Body of pancreas (tissue), 4 donors: ENCODE measurements at regions not wholly inside any gene's neighbourhood (a gene's known extent, or its start where the extent isn't known, plus 50 kb on each side); places are given as distances from the start of the nearest gene placed in this dataset.

ENCODE experiments used
- ATAC-seq: fragments of 150-250 bp; one replicate; pipeline ENCODE4 v1.9.1; 2016
- DNase-seq, 4 donors: peaks; one replicate each; pipeline ENCODE4 v3.0.0-alpha.2; 2019
- H3K27ac ChIP-seq, 4 donors: fragments of 200-600 bp; sonication (generic); 1 replicate in 3 of 4; 2 replicates in 1 of 4; pipeline versions ENCODE4 v1.5.1 to v1.6.1; 2016 to 2019; ENCODE audit warnings: mild to moderate bottlenecking in 1 of 4, mixed read lengths in 1 of 4, moderate library complexity in 1 of 4
- H3K27me3 ChIP-seq, 2 donors: fragments of 200-600 bp; sonication (generic); one replicate each; pipeline ENCODE4 v1.6.0; 2016; ENCODE audit warnings: mild to moderate bottlenecking in 1 of 2
- H3K36me3 ChIP-seq, 2 donors: fragments of 200-600 bp; sonication (generic); replicated peaks in 1 of 2; 2 replicates each; pipeline ENCODE4 v1.5.1; 2016; ENCODE audit warnings: low read depth in 2 of 2; ENCODE audit not compliant: insufficient read depth in 1 of 2
- H3K4me1 ChIP-seq: fragments of 200-600 bp; sonication (generic); one replicate; pipeline ENCODE4 v1.6.0; 2016
- H3K4me3 ChIP-seq, 2 donors: fragments of 200-600 bp; sonication (generic); 1 replicate in 1 of 2; 2 replicates in 1 of 2; pipeline ENCODE4 v1.5.1; 2016 to 2019
- H3K9me3 ChIP-seq, 3 donors: fragments of 200-600 bp; sonication (generic); 1 replicate in 2 of 3; 2 replicates in 1 of 3; pipeline ENCODE4 v1.5.1; 2016
- CTCF ChIP-seq, 7 experiments: fragments of 450-650 bp in 4 of 7; fragments of 200-600 bp in 3 of 7; sonication (generic) in 3 of 7; IDR thresholded peaks; one replicate each; pipeline ENCODE4 v1.5.1; 2016 to 2019; ENCODE audit warnings: antibody characterized with exemption in 7 of 7
- POLR2A ChIP-seq, 3 donors: fragments of 450-650 bp; IDR thresholded peaks; one replicate each; pipeline ENCODE4 v1.6.1; 2016; ENCODE audit warnings: antibody characterized with exemption in 3 of 3, mild to moderate bottlenecking in 2 of 3
- WGBS, 2 donors: methylation state at CpG; one replicate each; pipeline ENCODE4 v1.1.5; 2017; 5-methylcytosine and 5-hydroxymethylcytosine counted together
- intact Hi-C: fragments of 100-400 bp; cut with DNase I; formaldehyde crosslinking; loops from one replicate; pipeline ENCODE4 v1.15.1; 2023

GRCh38 chr18:42222557-42222956, 267.5 kb downstream of the PIK3C3 start:
- no peaks in the 10 kb centered on the region for H3K4me1 ChIP-seq
- no peak overlapping the region for H3K27ac ChIP-seq
- H3K4me3 ChIP-seq = no peak overlapping the region
- no peaks in the 10 kb centered on the region for H3K36me3 ChIP-seq
- 32 to 42% methylated on average over 1 of the region's 1 CpG for WGBS, 2 donors
- no peak for ATAC-seq
- DNase-seq = no peak
- no peaks in the 10 kb centered on the region for H3K27me3 ChIP-seq
- no peaks in the 10 kb centered on the region for H3K9me3 ChIP-seq
- intact Hi-C loops = no loop called here
- no peak for TF ChIP-seq POLR2A (IDR thresholded peaks at IDR 0.05)
- no peak for TF ChIP-seq CTCF (IDR thresholded peaks at IDR 0.05)

- H3K4me1 ChIP-seq = no peaks in the 10 kb centered on the region
- DNase-seq = no peak
- TF ChIP-seq POLR2A (IDR thresholded peaks at IDR 0.05) = no peak
- no peaks in the 10 kb centered on the region for H3K9me3 ChIP-seq
- H3K4me3 ChIP-seq = no peak overlapping the region
- no peaks in the 10 kb centered on the region for H3K27me3 ChIP-seq
- no peaks in the 10 kb centered on the region for H3K36me3 ChIP-seq
- no peak overlapping the region for H3K27ac ChIP-seq
- intact Hi-C loops = no loop called here
- 52 to 64% methylated on average over 1 of the region's 1 CpG for WGBS, 2 donors
- ATAC-seq = no peak
These were observed 273.5 kb downstream of the PIK3C3 start for GRCh38 chr18:42228581-42228980.

DNA sequence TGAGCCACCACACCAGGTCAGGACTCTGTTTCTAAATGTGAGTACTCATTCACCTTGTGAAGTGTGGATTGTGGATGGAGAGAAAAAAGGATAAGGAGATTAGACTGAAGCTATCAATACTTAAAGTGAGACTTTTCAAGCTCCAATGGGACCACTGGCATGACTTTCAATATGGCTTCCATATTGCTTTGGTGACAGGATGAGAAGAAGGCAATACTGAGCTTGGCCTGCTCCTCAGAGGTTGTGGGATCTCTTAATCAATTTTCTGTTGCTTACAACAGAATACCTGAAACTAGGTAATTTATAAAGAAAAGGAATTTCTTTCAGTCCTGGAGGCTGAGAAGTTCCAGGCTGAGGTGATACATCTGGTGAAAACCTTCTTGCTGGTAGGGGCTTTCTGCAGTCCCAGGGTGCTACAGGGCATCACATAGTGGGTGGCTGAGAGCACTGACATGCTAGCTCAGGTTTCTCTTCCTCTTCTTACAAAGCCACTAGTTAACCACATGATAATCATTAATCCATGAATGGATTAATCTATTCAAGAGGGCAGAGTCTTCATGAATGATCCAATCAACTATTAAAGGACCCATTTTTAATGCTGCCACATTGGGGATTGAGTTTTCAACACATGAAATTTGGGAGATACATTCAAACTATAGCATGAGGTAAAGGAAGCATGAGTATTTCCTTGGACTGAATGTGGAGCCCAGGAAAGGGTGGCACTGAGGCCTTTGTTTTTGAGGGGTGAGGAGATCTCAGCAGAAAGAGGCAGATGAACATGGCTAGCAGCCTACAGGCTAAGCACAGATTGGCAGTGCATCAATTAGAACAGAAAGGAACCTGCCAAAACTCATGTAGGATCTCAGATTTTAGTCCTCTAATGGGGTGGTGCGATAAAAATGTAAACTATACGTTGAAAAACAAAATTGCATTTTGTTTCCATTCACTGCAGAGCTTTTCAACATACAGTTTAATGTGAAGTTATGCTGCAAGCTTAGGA, 274.5 kb downstream of the PIK3C3 start:
- Histone ChIP-seq H3K27ac (no peak overlapping the region), H3K27me3 (no peaks in the 10 kb centered on the region), H3K9me3 (no peaks in the 10 kb centered on the region), H3K36me3 (no peaks in the 10 kb centered on the region), H3K4me3 (no peak overlapping the region), H3K4me1 (no peaks in the 10 kb centered on the region)
- intact Hi-C loops = no loop called here
- ATAC-seq (no peak), DNase-seq (no peak)
- WGBS, 2 donors = 69 to 85% methylated on average over 2 of the region's 2 CpGs
- TF ChIP-seq CTCF (IDR thresholded peaks at IDR 0.05) (no peak), POLR2A (IDR thresholded peaks at IDR 0.05) (no peak)

DNA sequence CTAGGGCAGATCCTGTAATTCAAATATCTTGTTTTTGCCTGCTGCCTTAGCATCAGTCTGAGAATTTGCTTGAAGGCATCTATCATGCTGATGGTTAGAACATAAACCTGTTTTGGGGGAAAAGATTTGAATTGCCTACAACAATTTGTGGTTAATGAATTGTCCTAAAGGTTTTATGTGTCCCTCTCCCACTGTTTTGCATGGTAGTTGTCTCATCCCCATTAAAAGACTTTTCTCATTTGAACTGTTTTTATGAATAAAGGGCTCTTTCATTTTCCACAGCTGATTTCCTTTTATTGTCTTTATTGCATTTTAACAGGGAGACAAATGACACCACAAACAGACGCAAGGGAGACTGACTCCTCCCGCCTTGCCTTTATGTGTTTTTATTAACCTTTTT, 275.6 kb downstream of the PIK3C3 start:
- no peak for ATAC-seq
- H3K9me3 ChIP-seq = no peaks in the 10 kb centered on the region
- intact Hi-C loops = no loop called here
- no peaks in the 10 kb centered on the region for H3K36me3 ChIP-seq
- H3K27ac ChIP-seq = no peak overlapping the region
- WGBS, 2 donors = 15 to 20% methylated on average over 2 of the region's 2 CpGs
- H3K4me3 ChIP-seq = no peak overlapping the region
- TF ChIP-seq CTCF (IDR thresholded peaks at IDR 0.05) (no peak), POLR2A (IDR thresholded peaks at IDR 0.05) (no peak)
- no peak for DNase-seq
- no peaks in the 10 kb centered on the region for H3K27me3 ChIP-seq
- H3K4me1 ChIP-seq = no peaks in the 10 kb centered on the region

- Histone ChIP-seq H3K4me1 (no peaks in the 10 kb centered on the region), H3K27me3 (no peaks in the 10 kb centered on the region), H3K4me3 (no peak overlapping the region), H3K9me3 (no peaks in the 10 kb centered on the region), H3K36me3 (no peaks in the 10 kb centered on the region), H3K27ac (no peak overlapping the region)
- DNase-seq = no peak
- TF ChIP-seq CTCF (IDR thresholded peaks at IDR 0.05) (no peak), POLR2A (IDR thresholded peaks at IDR 0.05) (no peak)
- intact Hi-C loops = no loop called here
- ATAC-seq = no peak
These were observed 276.2 kb downstream of the PIK3C3 start for GRCh38 chr18:42231284-42231683.
